ENCODE measurements at regions not wholly inside any gene's neighbourhood (a gene's known extent, or its start where the extent isn't known, plus 50 kb on each side); places are given as distances from the start of the nearest gene placed in this dataset.

- Histone ChIP-seq H3K36me3 (peaks cover 0 to 5% (median 0%) of the 10 kb centered on the region in 3 donors), H3K27ac (no peak overlapping the region), H3K9me3 (peaks cover 0 to 9% (median 7%) of the 10 kb centered on the region in 3 donors), H3K4me1 (no peaks in the 10 kb centered on the region), H3K27me3 (peaks cover 0 to 11% of the 10 kb centered on the region in 2 donors), H3K4me3 (no peak overlapping the region)
- TF ChIP-seq CTCF (IDR thresholded peaks at IDR 0.05), result no peak
- no peak for DNase-seq
- intact Hi-C loops (cut with DNase I; ENCODE audit: low total_unique reads), result no loop called here
Observed at GRCh38 chr7:69545175-69545574, 53.1 kb upstream of the AUTS2 start.
